Choroid plexus epithelial cell (primary cell): ENCODE measurements at regions not wholly inside any gene's neighbourhood (a gene's known extent, or its start where the extent isn't known, plus 50 kb on each side); places are given as distances from the start of the nearest gene placed in this dataset.

Experiments
- DNase-seq: peaks from one replicate; pipeline ENCODE4 v3.0.0-alpha.2; 2010; ENCODE audit warnings: low read depth
- H3K4me3 ChIP-seq: 2 replicates; pipeline ENCODE4 v1.5.1; 2011; ENCODE audit warnings: low read depth, mild to moderate bottlenecking, control low read depth, low read length, moderate library complexity
- TF ChIP-seq, protein P1 (sequence below): conservative IDR thresholded peaks from 2 replicates; pipeline ENCODE4 v1.5.1; 2011; ENCODE audit warnings: low read depth, mild to moderate bottlenecking, control low read depth, inconsistent platforms, low read length, moderate library complexity

DNA sequence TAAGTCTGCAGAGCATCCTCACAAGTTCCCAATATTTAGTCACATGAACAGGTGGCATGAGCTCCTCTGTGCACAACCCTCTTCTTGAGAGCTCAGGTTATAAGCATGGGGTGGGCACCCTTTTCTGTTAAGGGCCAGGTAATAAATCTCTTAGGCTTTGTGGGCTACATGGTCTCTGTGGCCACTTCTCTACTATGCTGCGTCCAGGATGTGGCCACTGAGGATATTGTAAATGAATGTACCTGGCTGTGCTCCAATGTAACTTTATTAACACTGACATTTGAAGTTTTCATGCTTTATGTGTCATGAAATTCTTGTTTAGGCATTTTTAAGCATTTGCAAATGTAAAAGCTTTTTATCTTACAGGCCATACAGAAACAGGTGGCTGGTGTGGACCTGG lies 116.8 kb upstream of the ST6GAL2 start:
- H3K4me3 ChIP-seq: no peak overlapping the region
- TF ChIP-seq, protein P1, sequence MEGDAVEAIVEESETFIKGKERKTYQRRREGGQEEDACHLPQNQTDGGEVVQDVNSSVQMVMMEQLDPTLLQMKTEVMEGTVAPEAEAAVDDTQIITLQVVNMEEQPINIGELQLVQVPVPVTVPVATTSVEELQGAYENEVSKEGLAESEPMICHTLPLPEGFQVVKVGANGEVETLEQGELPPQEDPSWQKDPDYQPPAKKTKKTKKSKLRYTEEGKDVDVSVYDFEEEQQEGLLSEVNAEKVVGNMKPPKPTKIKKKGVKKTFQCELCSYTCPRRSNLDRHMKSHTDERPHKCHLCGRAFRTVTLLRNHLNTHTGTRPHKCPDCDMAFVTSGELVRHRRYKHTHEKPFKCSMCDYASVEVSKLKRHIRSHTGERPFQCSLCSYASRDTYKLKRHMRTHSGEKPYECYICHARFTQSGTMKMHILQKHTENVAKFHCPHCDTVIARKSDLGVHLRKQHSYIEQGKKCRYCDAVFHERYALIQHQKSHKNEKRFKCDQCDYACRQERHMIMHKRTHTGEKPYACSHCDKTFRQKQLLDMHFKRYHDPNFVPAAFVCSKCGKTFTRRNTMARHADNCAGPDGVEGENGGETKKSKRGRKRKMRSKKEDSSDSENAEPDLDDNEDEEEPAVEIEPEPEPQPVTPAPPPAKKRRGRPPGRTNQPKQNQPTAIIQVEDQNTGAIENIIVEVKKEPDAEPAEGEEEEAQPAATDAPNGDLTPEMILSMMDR: no peak
- DNase-seq: peak; percentile 52

DNA sequence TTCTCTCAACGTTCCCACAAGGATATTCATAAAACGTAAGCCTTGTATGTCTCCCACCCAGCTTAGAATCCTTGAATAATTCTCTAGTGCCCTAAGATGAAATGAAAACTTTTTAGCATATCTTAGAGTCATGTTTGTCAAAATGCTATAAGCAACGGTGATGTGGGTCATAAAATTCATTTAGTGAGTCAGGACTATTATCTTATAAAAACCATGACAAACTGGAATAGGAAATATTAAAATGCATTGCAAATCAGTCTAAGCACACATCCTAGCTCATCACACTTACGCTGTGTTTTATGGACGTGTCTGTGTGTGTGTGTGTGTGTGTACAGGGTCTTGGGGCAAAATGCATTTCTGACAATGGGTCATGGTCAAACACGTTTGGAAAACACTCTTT lies 119.9 kb upstream of the ST6GAL2 start:
- TF ChIP-seq, protein P1: no peak
- no peak overlapping the region for H3K4me3 ChIP-seq
- no peak for DNase-seq

DNA sequence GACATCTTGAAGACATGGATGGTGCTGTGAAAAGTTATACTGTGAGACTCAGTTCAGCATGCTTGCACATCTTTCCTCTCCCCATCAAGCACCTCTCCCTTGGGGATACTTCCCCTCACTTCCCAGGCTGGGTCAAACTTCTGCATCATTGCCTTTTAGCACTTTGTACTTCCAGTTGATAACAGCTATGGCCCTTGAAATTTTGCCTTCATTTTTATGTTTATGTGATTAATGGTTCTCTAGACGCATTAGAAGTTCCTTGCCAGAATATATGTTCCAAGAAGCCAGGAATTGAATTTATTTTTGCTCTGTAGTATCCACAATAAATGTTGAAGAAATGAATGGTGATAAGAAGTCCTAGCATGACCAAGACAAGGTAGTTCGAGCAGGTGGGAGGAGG lies 120.9 kb upstream of the ST6GAL2 start:
- TF ChIP-seq, protein P1: no peak
- DNase-seq: no peak
- no peak overlapping the region for H3K4me3 ChIP-seq

DNA sequence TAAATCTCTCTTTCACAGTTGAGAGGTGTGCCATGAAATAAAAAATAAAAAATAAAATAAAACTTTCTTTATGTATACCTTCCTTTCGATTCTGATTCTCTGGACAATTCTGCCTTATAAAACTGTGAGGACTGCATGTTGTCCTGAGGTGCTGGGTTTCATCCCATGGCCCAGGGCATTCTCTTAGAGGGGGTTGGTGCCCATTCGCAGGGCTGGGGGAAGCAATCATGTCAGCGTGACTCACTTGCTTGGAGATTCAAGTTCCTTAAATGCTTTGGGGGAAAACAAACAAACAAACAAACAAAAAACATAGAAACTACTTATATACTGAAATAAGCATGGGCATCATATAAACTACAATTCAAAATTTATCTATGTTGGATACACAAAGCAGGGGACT lies 122.0 kb upstream of the ST6GAL2 start:
- no peak overlapping the region for H3K4me3 ChIP-seq
- no peak for DNase-seq
- TF ChIP-seq, protein P1: no peak

DNA sequence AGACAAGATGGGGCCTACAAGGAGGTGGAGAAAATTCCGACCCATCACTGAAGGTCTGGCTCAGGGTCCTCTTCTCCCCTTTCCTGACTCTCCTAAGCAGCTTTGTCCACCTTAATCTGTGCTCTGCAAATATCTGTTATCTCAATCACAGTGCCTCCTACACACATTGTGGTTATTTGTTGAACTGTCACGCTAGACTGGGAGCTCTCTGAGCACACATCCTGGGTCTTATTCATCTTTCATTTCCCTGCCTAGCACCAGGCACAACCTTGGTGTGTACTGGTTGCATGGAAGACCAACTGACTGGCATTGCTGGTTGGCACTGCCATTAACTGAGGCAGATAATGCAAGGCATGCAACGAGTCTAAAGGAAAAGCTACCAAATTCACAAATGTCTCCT lies 122.9 kb upstream of the ST6GAL2 start:
- H3K4me3 ChIP-seq: no peak overlapping the region

DNA sequence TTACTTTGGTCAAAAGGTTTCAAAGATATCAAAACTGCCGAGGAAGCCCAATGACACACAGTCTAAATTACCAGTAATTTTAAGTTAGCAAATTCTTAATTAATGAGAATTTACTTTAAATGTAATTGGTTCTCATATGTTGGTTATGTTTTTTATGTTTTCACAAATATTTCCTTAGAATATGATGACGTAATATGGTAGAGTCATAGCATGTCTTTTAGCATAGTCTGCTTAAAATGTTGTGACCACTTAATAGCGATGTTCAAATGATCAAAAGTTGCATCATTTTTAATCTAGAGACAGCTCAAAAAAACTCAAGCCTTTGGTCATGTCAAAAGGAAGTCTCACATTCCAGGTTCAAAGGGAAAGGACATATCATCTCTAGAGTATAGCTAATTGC lies 123.3 kb upstream of the ST6GAL2 start:
- DNase-seq: no peak
- H3K4me3 ChIP-seq: no peak overlapping the region
- TF ChIP-seq, protein P1: no peak

More for the DNA sequence above, 122.9 kb upstream of the ST6GAL2 start:
- DNase-seq: no peak
- TF ChIP-seq, protein P1: no peak

DNA sequence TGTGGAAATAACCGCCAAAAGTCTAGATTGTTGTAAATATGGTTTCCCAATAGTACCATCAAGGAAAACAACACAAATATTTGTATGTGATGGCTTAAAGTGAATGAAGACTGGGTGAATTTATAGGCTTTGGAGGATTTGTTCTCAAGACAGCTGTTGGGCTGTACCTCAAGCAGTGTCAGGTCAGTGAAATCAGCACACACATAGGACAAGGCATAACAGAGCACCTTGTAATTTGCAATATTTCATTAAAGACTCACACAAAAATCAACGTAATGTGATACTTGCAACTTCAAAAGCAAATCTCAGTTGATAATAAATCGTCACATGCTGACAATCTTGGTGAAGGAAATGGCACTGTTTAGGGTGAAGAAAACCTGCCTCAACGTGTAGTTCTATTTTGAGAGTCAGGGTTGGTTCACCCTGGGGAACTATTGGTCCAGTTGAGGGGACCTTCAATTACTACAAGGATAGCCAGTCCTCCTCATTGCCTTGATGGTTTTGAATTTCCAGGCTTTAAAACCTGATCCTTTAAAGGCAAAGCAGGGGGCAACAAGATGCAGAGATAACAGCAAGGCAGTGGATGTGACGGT lies 126.8 kb upstream of the ST6GAL2 start:
- no peak for DNase-seq
- TF ChIP-seq, protein P1: no peak
- H3K4me3 ChIP-seq: no peak overlapping the region
